GM12874 (cell line): ENCODE measurements at regions not wholly inside any gene's neighbourhood (a gene's known extent, or its start where the extent isn't known, plus 50 kb on each side); places are given as distances from the start of the nearest gene placed in this dataset.

Experiments used
- CTCF ChIP-seq: IDR thresholded peaks from 2 replicates; pipeline ENCODE4 v1.5.1; 2011; ENCODE audit warnings: low read depth, mild to moderate bottlenecking, control low read depth, low read length, moderate library complexity; ENCODE audit not compliant: insufficient read depth

- no peak for TF ChIP-seq CTCF
Observed at GRCh38 chr4:72715299-72715698, 146.3 kb upstream of the ADAMTS3 start.

- TF ChIP-seq CTCF: no peak
Observed at GRCh38 chr4:72714482-72715279, 145.7 kb upstream of the ADAMTS3 start.

- no peak for TF ChIP-seq CTCF
Observed at GRCh38 chr4:72712997-72713396, 144.0 kb upstream of the ADAMTS3 start.

GRCh38 chr4:72709475-72709874 lies 140.5 kb upstream of the ADAMTS3 start:
- no peak for TF ChIP-seq CTCF

- no peak for TF ChIP-seq CTCF
Observed at GRCh38 chr4:72706684-72707083, 137.7 kb upstream of the ADAMTS3 start.

GRCh38 chr4:72702948-72703347 lies 133.9 kb upstream of the ADAMTS3 start:
- TF ChIP-seq CTCF: no peak

GRCh38 chr4:72701987-72702819 lies 133.2 kb upstream of the ADAMTS3 start:
- peak; percentile 43; the same call in 1 of the 2 replicates for TF ChIP-seq CTCF
